ENCODE measurements at regions not wholly inside any gene's neighbourhood (a gene's known extent, or its start where the extent isn't known, plus 50 kb on each side); places are given as distances from the start of the nearest gene placed in this dataset.

DNA sequence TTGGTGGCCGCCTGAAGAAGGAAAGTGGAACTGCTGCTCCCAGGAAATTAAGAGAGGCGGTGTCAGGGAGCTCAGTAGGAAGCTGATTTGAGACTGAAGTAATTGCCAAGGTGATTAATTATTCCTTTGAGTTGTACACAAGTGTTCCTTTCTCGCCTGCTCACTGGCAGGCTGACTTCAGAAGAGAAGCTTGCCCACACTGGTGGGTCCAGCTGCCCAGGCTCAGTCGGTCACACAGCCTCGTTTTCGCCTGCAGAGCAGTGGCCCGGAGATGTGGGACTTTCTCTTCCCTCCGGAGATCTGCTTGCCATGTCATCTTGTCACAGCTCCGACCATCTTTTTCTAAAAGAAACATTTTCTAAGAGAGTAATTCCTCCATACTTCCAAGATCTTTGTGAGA, 478.0 kb downstream of the MCTP2 start:
- Histone ChIP-seq H2AFZ (ENCODE audit: low read depth, low read length) (no peak overlapping the region), H3K9me3 (ENCODE audit: low read length) (no peaks in the 10 kb centered on the region), H3K36me3 (ENCODE audit: insufficient read depth, low read length) (no peaks in the 10 kb centered on the region), H3K4me3 (ENCODE audit: low read length) (no peak overlapping the region), H3K27me3 (ENCODE audit: insufficient read depth, low read length) (peaks cover 2% of the 10 kb centered on the region), H3K4me1 (ENCODE audit: insufficient read depth, low read length) (no peaks in the 10 kb centered on the region)

DNA sequence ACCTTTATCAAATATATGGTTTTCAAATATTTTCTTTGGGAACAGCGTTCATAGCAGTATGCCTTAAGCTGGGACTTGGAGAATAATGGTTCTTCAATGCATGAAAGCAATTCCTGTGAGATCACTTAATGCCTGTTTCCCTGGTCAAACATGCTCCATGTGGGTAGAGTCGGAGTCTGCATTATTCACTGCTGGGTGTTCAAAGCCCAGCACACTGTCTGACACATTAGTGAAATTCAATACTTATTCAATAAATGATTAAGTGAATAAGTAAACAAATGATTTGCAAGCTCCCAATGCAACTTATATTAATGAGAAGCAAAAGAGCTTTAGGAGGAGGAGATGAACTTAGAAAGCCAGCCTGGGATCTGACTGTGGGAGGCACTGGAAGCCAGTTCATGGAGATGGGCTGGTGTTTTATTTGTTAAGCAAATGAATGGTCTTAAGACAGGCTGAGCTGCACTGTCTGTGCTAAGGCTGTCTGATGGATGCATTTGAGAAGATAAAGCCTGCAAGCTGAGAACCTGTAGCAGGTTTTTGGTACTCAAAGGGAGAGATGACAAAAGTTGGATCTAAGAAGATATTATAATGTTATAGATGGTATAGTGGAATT, 490.8 kb downstream of the MCTP2 start:
- Histone ChIP-seq H3K4me3 (ENCODE audit: low read length) (no peak overlapping the region), H2AFZ (ENCODE audit: low read depth, low read length) (no peak overlapping the region), H3K9me3 (ENCODE audit: low read length) (no peaks in the 10 kb centered on the region), H3K36me3 (ENCODE audit: insufficient read depth, low read length) (no peaks in the 10 kb centered on the region), H3K4me1 (ENCODE audit: insufficient read depth, low read length) (no peaks in the 10 kb centered on the region), H3K27me3 (ENCODE audit: insufficient read depth, low read length) (no peaks in the 10 kb centered on the region)

- no peaks in the 10 kb centered on the region for H3K36me3 ChIP-seq (ENCODE audit: insufficient read depth, low read length)
- H3K4me3 ChIP-seq (ENCODE audit: low read length), result no peak overlapping the region
- no peaks in the 10 kb centered on the region for H3K27me3 ChIP-seq (ENCODE audit: insufficient read depth, low read length)
- H2AFZ ChIP-seq (ENCODE audit: low read depth, low read length), result no peak overlapping the region
- H3K9me3 ChIP-seq (ENCODE audit: low read length), result no peaks in the 10 kb centered on the region
- H3K4me1 ChIP-seq (ENCODE audit: insufficient read depth, low read length), result no peaks in the 10 kb centered on the region
Observed at GRCh38 chr15:94723801-94724200, 492.4 kb downstream of the MCTP2 start.

GRCh38 chr15:94731286-94731685, 499.9 kb downstream of the MCTP2 start:
- Histone ChIP-seq H2AFZ (ENCODE audit: low read depth, low read length) (no peak overlapping the region), H3K36me3 (ENCODE audit: insufficient read depth, low read length) (no peaks in the 10 kb centered on the region), H3K4me1 (ENCODE audit: insufficient read depth, low read length) (no peaks in the 10 kb centered on the region), H3K27me3 (ENCODE audit: insufficient read depth, low read length) (peaks cover 2% of the 10 kb centered on the region), H3K9me3 (ENCODE audit: low read length) (no peaks in the 10 kb centered on the region), H3K4me3 (ENCODE audit: low read length) (no peak overlapping the region)

- Histone ChIP-seq H3K4me1 (ENCODE audit: insufficient read depth, low read length) (no peaks in the 10 kb centered on the region), H2AFZ (ENCODE audit: low read depth, low read length) (no peak overlapping the region), H3K4me3 (ENCODE audit: low read length) (no peak overlapping the region), H3K27me3 (ENCODE audit: insufficient read depth, low read length) (peaks cover 2% of the 10 kb centered on the region), H3K36me3 (ENCODE audit: insufficient read depth, low read length) (no peaks in the 10 kb centered on the region), H3K9me3 (ENCODE audit: low read length) (no peaks in the 10 kb centered on the region)
Observed at GRCh38 chr15:94734460-94734859, 503.1 kb downstream of the MCTP2 start.

DNA sequence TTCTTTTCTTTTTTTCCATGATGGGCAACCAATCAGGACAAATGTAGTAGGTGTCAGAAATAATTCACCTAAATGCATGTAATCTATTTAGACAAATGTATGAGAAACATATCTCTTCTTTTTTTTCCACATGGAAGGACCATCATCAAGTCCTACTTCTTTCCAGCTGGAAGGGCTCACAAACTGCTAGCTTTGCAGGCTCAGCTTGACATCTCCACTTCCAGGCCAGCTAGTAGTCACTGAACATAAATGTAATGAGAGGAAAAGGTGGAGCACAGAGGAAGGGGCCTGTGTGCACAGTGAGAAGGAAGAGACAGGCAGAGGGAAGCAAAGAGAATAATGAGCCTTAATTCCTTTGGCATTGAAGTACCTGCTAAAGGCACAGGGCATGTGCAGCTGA, 504.9 kb downstream of the MCTP2 start:
- H3K36me3 ChIP-seq (ENCODE audit: insufficient read depth, low read length), result no peaks in the 10 kb centered on the region
- H3K4me3 ChIP-seq (ENCODE audit: low read length), result no peak overlapping the region
- H3K9me3 ChIP-seq (ENCODE audit: low read length), result no peaks in the 10 kb centered on the region
- no peak overlapping the region for H2AFZ ChIP-seq (ENCODE audit: low read depth, low read length)
- H3K27me3 ChIP-seq (ENCODE audit: insufficient read depth, low read length), result peaks cover 2% of the 10 kb centered on the region
- no peaks in the 10 kb centered on the region for H3K4me1 ChIP-seq (ENCODE audit: insufficient read depth, low read length)

DNA sequence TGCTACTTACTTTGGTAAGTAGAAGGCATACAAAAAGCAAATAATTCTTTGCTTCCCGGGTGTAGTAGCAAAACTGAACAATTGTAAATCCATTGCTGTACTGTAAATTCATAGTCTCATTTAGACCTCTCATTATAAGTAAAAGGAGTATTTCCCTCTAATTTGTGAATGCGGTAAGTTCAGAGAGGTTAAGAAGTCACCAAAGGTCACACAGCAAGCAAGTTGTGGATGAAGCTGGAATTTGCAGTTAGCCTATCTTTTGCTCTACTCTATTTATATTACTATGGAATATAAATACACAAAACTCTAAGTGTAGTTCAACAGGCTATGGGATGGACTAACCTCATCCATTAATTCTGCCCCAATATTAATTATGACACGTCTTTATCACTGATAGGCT, 508.3 kb downstream of the MCTP2 start:
- Histone ChIP-seq H3K4me1 (ENCODE audit: insufficient read depth, low read length) (no peaks in the 10 kb centered on the region), H3K9me3 (ENCODE audit: low read length) (no peaks in the 10 kb centered on the region), H2AFZ (ENCODE audit: low read depth, low read length) (no peak overlapping the region), H3K36me3 (ENCODE audit: insufficient read depth, low read length) (no peaks in the 10 kb centered on the region), H3K27me3 (ENCODE audit: insufficient read depth, low read length) (peaks cover 2% of the 10 kb centered on the region), H3K4me3 (ENCODE audit: low read length) (no peak overlapping the region)

DNA sequence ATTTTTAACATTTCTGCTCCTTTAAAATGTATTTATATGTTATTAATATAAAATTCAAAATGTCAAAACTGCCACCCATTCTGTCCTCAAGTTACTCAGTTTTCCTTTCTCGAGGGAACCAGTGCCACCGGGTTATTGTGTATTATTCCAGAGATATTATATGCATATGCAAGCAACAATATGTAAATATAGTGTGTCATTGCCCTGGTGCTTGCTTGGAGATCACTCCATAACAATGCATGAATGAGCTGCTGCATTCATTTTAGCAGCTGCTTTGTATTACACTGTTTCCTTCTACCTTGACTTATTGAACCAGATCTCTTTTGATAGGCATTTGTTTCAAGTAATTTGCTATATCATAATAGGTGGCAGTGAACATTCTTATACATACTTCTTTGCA, 509.1 kb downstream of the MCTP2 start:
- no peak overlapping the region for H3K4me3 ChIP-seq (ENCODE audit: low read length)

GRCh38 chr15:94743668-94744067, 512.3 kb downstream of the MCTP2 start:
- Histone ChIP-seq H3K4me3 (ENCODE audit: low read length) (no peak overlapping the region), H3K27me3 (ENCODE audit: insufficient read depth, low read length) (no peaks in the 10 kb centered on the region), H3K36me3 (ENCODE audit: insufficient read depth, low read length) (no peaks in the 10 kb centered on the region), H3K4me1 (ENCODE audit: insufficient read depth, low read length) (peaks cover 11% of the 10 kb centered on the region), H2AFZ (ENCODE audit: low read depth, low read length) (no peak overlapping the region), H3K9me3 (ENCODE audit: low read length) (no peaks in the 10 kb centered on the region)

More for the DNA sequence above, 509.1 kb downstream of the MCTP2 start:
- H3K36me3 ChIP-seq (ENCODE audit: insufficient read depth, low read length), result no peaks in the 10 kb centered on the region
- no peaks in the 10 kb centered on the region for H3K27me3 ChIP-seq (ENCODE audit: insufficient read depth, low read length)
- H2AFZ ChIP-seq (ENCODE audit: low read depth, low read length), result no peak overlapping the region
- H3K4me1 ChIP-seq (ENCODE audit: insufficient read depth, low read length), result no peaks in the 10 kb centered on the region
- no peaks in the 10 kb centered on the region for H3K9me3 ChIP-seq (ENCODE audit: low read length)

DNA sequence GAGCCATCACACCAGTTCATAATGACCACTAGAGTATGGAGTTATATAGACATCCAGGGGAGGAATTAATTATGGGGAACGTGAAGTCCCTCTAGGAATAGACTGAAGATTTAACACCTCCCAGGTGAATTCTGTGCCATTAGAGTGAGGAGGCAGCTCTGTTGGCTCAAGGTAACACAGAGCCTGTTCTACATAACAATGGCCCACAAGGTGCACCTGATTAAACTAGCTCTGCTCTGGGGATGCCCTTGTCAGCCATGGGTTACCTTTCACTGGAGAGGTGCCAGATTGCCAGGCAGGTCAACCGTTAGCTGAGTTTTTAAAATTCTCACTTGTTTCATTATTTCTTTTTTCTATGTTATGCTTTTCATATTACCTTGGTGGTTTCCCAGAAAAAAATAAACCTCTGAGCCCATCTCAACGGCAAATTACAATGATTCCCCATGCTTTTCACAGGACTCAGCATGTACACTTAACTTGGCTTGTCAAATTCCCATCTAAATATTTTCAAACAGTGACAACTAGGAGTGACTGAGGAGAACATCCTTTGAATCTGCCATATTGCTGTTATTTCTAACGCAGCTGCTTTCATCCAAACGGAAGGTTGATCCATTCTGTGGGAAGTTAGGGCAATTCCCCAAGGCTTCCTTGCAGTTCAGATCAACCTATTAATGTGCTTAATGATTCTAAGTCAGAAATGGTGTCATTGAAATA, 512.9 kb downstream of the MCTP2 start:
- H3K9me3 ChIP-seq (ENCODE audit: low read length), result no peaks in the 10 kb centered on the region
- no peak overlapping the region for H2AFZ ChIP-seq (ENCODE audit: low read depth, low read length)
- no peak overlapping the region for H3K4me3 ChIP-seq (ENCODE audit: low read length)
- peaks cover 11% of the 10 kb centered on the region for H3K4me1 ChIP-seq (ENCODE audit: insufficient read depth, low read length)
- H3K36me3 ChIP-seq (ENCODE audit: insufficient read depth, low read length), result no peaks in the 10 kb centered on the region
- no peaks in the 10 kb centered on the region for H3K27me3 ChIP-seq (ENCODE audit: insufficient read depth, low read length)

DNA sequence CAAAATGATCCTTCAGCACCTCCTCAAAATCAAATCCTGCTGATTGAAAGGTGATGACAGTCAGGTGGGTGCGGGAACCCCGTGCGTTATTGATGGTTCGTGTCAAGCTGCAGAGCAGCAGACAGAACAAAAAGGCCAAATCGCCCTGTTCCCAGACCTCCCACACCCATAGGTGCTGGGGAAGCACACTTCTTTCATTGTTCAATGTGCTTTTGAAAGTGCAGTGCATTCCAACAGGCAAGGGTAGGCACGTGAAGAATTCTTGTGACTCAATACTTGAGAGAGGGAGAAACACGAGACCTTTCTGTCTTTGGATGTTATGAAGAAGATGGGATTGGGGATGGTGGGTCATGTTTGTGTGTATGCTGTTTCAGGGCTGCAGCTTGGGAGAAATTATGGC, 514.0 kb downstream of the MCTP2 start:
- H3K9me3 ChIP-seq (ENCODE audit: low read length), result no peaks in the 10 kb centered on the region
- H2AFZ ChIP-seq (ENCODE audit: low read depth, low read length), result no peak overlapping the region
- peaks cover 21% of the 10 kb centered on the region for H3K4me1 ChIP-seq (ENCODE audit: insufficient read depth, low read length)
- no peaks in the 10 kb centered on the region for H3K36me3 ChIP-seq (ENCODE audit: insufficient read depth, low read length)
- H3K27me3 ChIP-seq (ENCODE audit: insufficient read depth, low read length), result no peaks in the 10 kb centered on the region
- no peak overlapping the region for H3K4me3 ChIP-seq (ENCODE audit: low read length)

- no peaks in the 10 kb centered on the region for H3K36me3 ChIP-seq (ENCODE audit: insufficient read depth, low read length)
- no peak overlapping the region for H2AFZ ChIP-seq (ENCODE audit: low read depth, low read length)
- peaks cover 24% of the 10 kb centered on the region for H3K4me1 ChIP-seq (ENCODE audit: insufficient read depth, low read length)
- H3K4me3 ChIP-seq (ENCODE audit: low read length), result no peak overlapping the region
- no peaks in the 10 kb centered on the region for H3K27me3 ChIP-seq (ENCODE audit: insufficient read depth, low read length)
- H3K9me3 ChIP-seq (ENCODE audit: low read length), result no peaks in the 10 kb centered on the region
Observed at GRCh38 chr15:94747510-94747909, 516.1 kb downstream of the MCTP2 start.

DNA sequence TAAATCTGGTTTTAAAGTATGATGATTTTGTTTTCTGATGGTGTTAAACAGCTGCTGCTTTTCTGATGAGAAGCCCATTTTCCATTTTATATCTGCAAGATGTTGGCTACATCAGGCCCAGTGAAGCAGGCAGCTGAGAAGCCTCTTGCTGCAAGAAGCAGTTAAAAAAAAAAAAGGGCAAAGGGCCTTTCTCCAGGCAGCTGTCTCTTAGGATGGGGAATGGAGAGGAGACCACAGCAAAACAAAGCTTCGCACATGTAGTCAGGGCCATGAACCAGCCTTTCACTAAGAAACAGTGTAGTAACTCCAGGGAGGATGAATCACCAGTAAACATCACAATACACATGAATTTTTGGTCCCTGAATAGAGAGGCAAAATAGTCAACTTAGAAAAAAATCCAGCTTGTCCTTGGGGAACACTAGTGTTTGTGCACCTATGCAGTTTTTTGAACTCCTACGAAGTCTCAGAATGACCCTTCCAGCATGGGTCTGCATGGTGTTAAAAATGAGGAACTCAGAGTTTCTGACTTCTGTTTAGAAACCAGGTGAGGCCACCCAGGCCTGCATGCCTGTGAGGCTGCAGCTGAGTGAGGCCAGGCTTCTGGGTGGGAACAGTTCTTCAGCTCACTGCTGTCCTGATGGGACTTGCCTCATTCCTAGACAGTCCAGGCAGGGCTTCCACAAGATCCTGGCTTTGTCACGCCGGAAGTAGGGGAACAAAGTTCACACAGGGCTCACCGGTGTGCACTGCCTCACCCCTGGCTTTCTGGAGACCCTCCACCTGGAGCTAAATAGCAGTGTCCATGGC, 518.7 kb downstream of the MCTP2 start:
- no peak overlapping the region for H2AFZ ChIP-seq (ENCODE audit: low read depth, low read length)
- H3K9me3 ChIP-seq (ENCODE audit: low read length), result no peaks in the 10 kb centered on the region
- H3K36me3 ChIP-seq (ENCODE audit: insufficient read depth, low read length), result no peaks in the 10 kb centered on the region
- H3K4me1 ChIP-seq (ENCODE audit: insufficient read depth, low read length), result peaks cover 24% of the 10 kb centered on the region
- H3K4me3 ChIP-seq (ENCODE audit: low read length), result no peak overlapping the region
- no peaks in the 10 kb centered on the region for H3K27me3 ChIP-seq (ENCODE audit: insufficient read depth, low read length)

Data from neuron (in vitro differentiated cells).